PC-3 (cell line): ENCODE measurements at regions not wholly inside any gene's neighbourhood (a gene's known extent, or its start where the extent isn't known, plus 50 kb on each side); places are given as distances from the start of the nearest gene placed in this dataset.

Experiments
- ATAC-seq: fragments of 200-7000 bp; cut with Tn5 transposase; 2 replicates; pipeline ENCODE4 v1.9.1; 2020; ENCODE audit warnings: mild to moderate bottlenecking, moderate library complexity
- BruUV-seq: library from RNA; stranded (reverse); fragments of 400-500 nt; replicated peaks from 2 replicates; lab custom pipeline; 2021; lab: Mats Ljungman, UMichigan
- CTCF ChIA-PET: fragments of 300-600 bp; sonication (Branson Sonifier 250); formaldehyde crosslinking; loops from one replicate; lab custom pipeline; 2022; ENCODE audit warnings: antibody characterized with exemption; lab: Charles Lee
- POLR2A ChIA-PET: fragments of 300-600 bp; sonication (Branson Sonifier 250); formaldehyde crosslinking; loops from one replicate; lab custom pipeline; 2022; ENCODE audit warnings: antibody characterized with exemption; ENCODE audit not compliant: unreplicated experiment; lab: Charles Lee
- DNase-seq: peaks from one replicate; pipeline ENCODE4 v3.0.0-alpha.2; 2015
- H2AFZ ChIP-seq: fragments of 300-600 bp; sonication (generic); 2 replicates; pipeline ENCODE4 v1.6.0; 2016; ENCODE audit warnings: antibody characterized with exemption, low read length
- H3F3A ChIP-seq: fragments of 300-600 bp; sonication (generic); one replicate; pipeline ENCODE4 v1.6.0; 2017; ENCODE audit warnings: antibody characterized with exemption, low read length, control low read depth, mild to moderate bottlenecking; ENCODE audit not compliant: unreplicated experiment
- H3K27ac ChIP-seq: fragments of 300-600 bp; sonication (generic); 2 replicates; pipeline ENCODE4 v1.5.1; 2016; ENCODE audit warnings: mild to moderate bottlenecking, low read length
- H3K27me3 ChIP-seq: fragments of 300-600 bp; sonication (generic); 2 replicates; pipeline ENCODE4 v1.6.1; 2016; ENCODE audit warnings: low read length, mixed read lengths
- H3K36me3 ChIP-seq: fragments of 300-600 bp; sonication (generic); 2 replicates; pipeline ENCODE4 v1.6.1; 2016; ENCODE audit warnings: low read depth, mixed run types, low read length, mixed read lengths
- H3K4me1 ChIP-seq: fragments of 300-600 bp; sonication (generic); 2 replicates; pipeline ENCODE4 v1.5.1; 2016; ENCODE audit warnings: low read length; ENCODE audit not compliant: insufficient read depth
- H3K4me2 ChIP-seq: fragments of 300-600 bp; sonication (generic); 2 replicates; pipeline ENCODE4 v1.6.0; 2016; ENCODE audit warnings: low read length
- H3K4me3 ChIP-seq: fragments of 300-600 bp; sonication (generic); 2 replicates; pipeline ENCODE4 v1.5.1; 2016; ENCODE audit warnings: mild to moderate bottlenecking, low read length, mixed read lengths
- H3K79me2 ChIP-seq: fragments of 300-600 bp; sonication (generic); 2 replicates; pipeline ENCODE4 v1.6.1; 2017; ENCODE audit warnings: low read length, mixed read lengths
- H3K9ac ChIP-seq: fragments of 300-600 bp; sonication (generic); 2 replicates; pipeline ENCODE4 v1.6.0; 2016; ENCODE audit warnings: mild to moderate bottlenecking, low read length
- H3K9me2 ChIP-seq: fragments of 300-600 bp; sonication (generic); replicated peaks from 2 replicates; pipeline ENCODE4 v1.6.1; 2016; ENCODE audit warnings: mixed run types, low read length, mixed read lengths
- H3K9me3 ChIP-seq: fragments of 300-600 bp; sonication (generic); 2 replicates; pipeline ENCODE4 v1.6.1; 2016; ENCODE audit warnings: low read length, mixed read lengths
- H4K20me1 ChIP-seq: fragments of 300-600 bp; sonication (generic); 2 replicates; pipeline ENCODE4 v1.6.1; 2016; ENCODE audit warnings: low read length, mixed read lengths
- CTCF ChIP-seq: fragments of 300-600 bp; sonication (generic); conservative IDR thresholded peaks from 2 replicates; pipeline ENCODE4 v1.5.1; 2017; ENCODE audit warnings: antibody characterized with exemption, low read depth, mild to moderate bottlenecking, low read length
- EZH2 ChIP-seq: fragments of 300-600 bp; sonication (generic); IDR thresholded peaks from one replicate; pipeline ENCODE4 v1.6.1; 2017; ENCODE audit warnings: antibody characterized with exemption, mild to moderate bottlenecking, low read length; ENCODE audit not compliant: unreplicated experiment
- EZH2phosphoT487 ChIP-seq: fragments of 300-600 bp; sonication (generic); IDR thresholded peaks from 2 replicates; pipeline ENCODE4 v1.6.1; 2018; ENCODE audit warnings: mild to moderate bottlenecking, antibody characterized with exemption, low read length, borderline replicate concordance
- intact Hi-C: fragments of 100-400 bp; cut with micrococcal nuclease; formaldehyde crosslinking; loops from 2 replicates; pipeline ENCODE4 v1.9.0; 2023

GRCh38 chr15:100723315-100723801, 121.0 kb downstream of the ASB7 start:
- peak overlapping the region; percentile 68 for H3K4me2 ChIP-seq
- H3K9me2 ChIP-seq, result no peaks in the 10 kb centered on the region
- DNase-seq (peak; percentile 75), ATAC-seq (no peak)
- peak overlapping the region; percentile 90 for H3K9ac ChIP-seq
- no peak overlapping the region for H2AFZ ChIP-seq
- BruUV-seq, result no TSS peak
- peaks cover 8% of the 10 kb centered on the region; the same call in 1 of the 2 replicates for H3K79me2 ChIP-seq
- POLR2A ChIA-PET, result no interaction called here
- H3F3A ChIP-seq, result peaks cover 17% of the 10 kb centered on the region
- H3K9me3 ChIP-seq, result no peaks in the 10 kb centered on the region
- H3K4me3 ChIP-seq, result no peak overlapping the region
- H3K36me3 ChIP-seq, result no peaks in the 10 kb centered on the region
- CTCF ChIA-PET, result no interaction called here
- H3K27me3 ChIP-seq, result no peaks in the 10 kb centered on the region
- peak overlapping the region; percentile 100 for H3K27ac ChIP-seq
- H3K4me1 ChIP-seq, result peaks cover 51% of the 10 kb centered on the region
- TF ChIP-seq CTCF (no peak), EZH2 (no peak), EZH2phosphoT487 (no peak)
- H4K20me1 ChIP-seq, result no peaks in the 10 kb centered on the region
- intact Hi-C loops, result loop anchor here (2.0 to 5.0 kb wide), 3 partner anchors 34 to 149 kb away; no protein-coding TSS in a partner anchor

- POLR2A ChIA-PET, result interaction anchor here (0.6 kb wide), 1 partner anchor 15 kb away, joined by 3 read pairs; no protein-coding TSS in a partner anchor
- Histone ChIP-seq H3K9me3 (no peaks in the 10 kb centered on the region), H3K27me3 (no peaks in the 10 kb centered on the region), H3K79me2 (peaks cover 3% of the 10 kb centered on the region; the same call in 1 of the 2 replicates), H3K4me3 (no peak overlapping the region), H3K27ac (peak overlapping the region; percentile 100), H3K36me3 (no peaks in the 10 kb centered on the region), H3K9ac (peak overlapping the region; percentile 31; the same call in 1 of the 2 replicates), H3K4me2 (no peak overlapping the region), H4K20me1 (no peaks in the 10 kb centered on the region), H3F3A (peaks cover 15% of the 10 kb centered on the region), H3K4me1 (peaks cover 42% of the 10 kb centered on the region), H2AFZ (peak overlapping the region; percentile 22; the same call in 1 of the 2 replicates), H3K9me2 (no peaks in the 10 kb centered on the region)
- DNase-seq (peak; percentile 37), ATAC-seq (no peak)
- no TSS peak for BruUV-seq
- CTCF ChIA-PET, result no interaction called here
- TF ChIP-seq EZH2phosphoT487 (no peak), EZH2 (no peak), CTCF (no peak)
- intact Hi-C loops, result no loop called here
Observed at GRCh38 chr15:100725121-100726069, 123.0 kb downstream of the ASB7 start.

GRCh38 chr15:100726070-100726420, 123.7 kb downstream of the ASB7 start:
- no peaks in the 10 kb centered on the region for H3K27me3 ChIP-seq
- BruUV-seq, result no TSS peak
- H4K20me1 ChIP-seq, result no peaks in the 10 kb centered on the region
- ChIA-PET CTCF (no interaction called here), POLR2A (no interaction called here)
- H3K9me2 ChIP-seq, result no peaks in the 10 kb centered on the region
- H3F3A ChIP-seq, result peaks cover 12% of the 10 kb centered on the region
- no peak for TF ChIP-seq EZH2
- TF ChIP-seq EZH2phosphoT487, result no peak
- no peak for TF ChIP-seq CTCF
- intact Hi-C loops, result no loop called here
- no peak overlapping the region for H2AFZ ChIP-seq
- H3K79me2 ChIP-seq, result peaks cover 3% of the 10 kb centered on the region; the same call in 1 of the 2 replicates
- no peak overlapping the region for H3K4me2 ChIP-seq
- DNase-seq (no peak), ATAC-seq (no peak)
- H3K4me3 ChIP-seq, result no peak overlapping the region
- H3K36me3 ChIP-seq, result no peaks in the 10 kb centered on the region
- H3K4me1 ChIP-seq, result peaks cover 37% of the 10 kb centered on the region
- H3K9me3 ChIP-seq, result no peaks in the 10 kb centered on the region
- no peak overlapping the region for H3K27ac ChIP-seq
- H3K9ac ChIP-seq, result no peak overlapping the region
